Muscle of leg (tissue), 3 donors: ENCODE measurements at regions not wholly inside any gene's neighbourhood (a gene's known extent, or its start where the extent isn't known, plus 50 kb on each side); places are given as distances from the start of the nearest gene placed in this dataset.
"Not testable (repeated sequence)": the region's sequence is repeated elsewhere in the genome, so short reads cannot be mapped to it uniquely, and the experiment has no call there.

ENCODE experiments used
- DNase-seq: peaks from one replicate; pipeline ENCODE4 v3.0.0; 2013
- H3K27ac ChIP-seq: one replicate; pipeline ENCODE4 v1.5.1; 2013; ENCODE audit warnings: mild to moderate bottlenecking, low read length, control low read depth
- H3K27me3 ChIP-seq: one replicate; pipeline ENCODE4 v1.6.1; 2013; ENCODE audit warnings: low read length; ENCODE audit not compliant: control insufficient read depth, insufficient read depth
- H3K36me3 ChIP-seq: one replicate; pipeline ENCODE4 v1.6.1; 2013; ENCODE audit warnings: low read length; ENCODE audit not compliant: control insufficient read depth, insufficient read depth
- H3K4me1 ChIP-seq: one replicate; pipeline ENCODE4 v1.6.1; 2013; ENCODE audit warnings: low read length; ENCODE audit not compliant: control insufficient read depth, insufficient read depth
- H3K4me3 ChIP-seq: one replicate; pipeline ENCODE4 v1.5.1; 2013; ENCODE audit warnings: low read length, control low read depth
- H3K9me3 ChIP-seq: replicated peaks from 2 replicates; pipeline ENCODE4 v1.6.1; 2013; ENCODE audit warnings: low read depth, low read length; ENCODE audit not compliant: control insufficient read depth
- WGBS: methylation state at CpG from one replicate; pipeline ENCODE4 v1.1.5; 2013; ENCODE audit warnings: missing lambda C conversion rate; ENCODE audit not compliant: insufficient coverage; 5-methylcytosine and 5-hydroxymethylcytosine counted together

GRCh38 chr20:56752274-56752673, 123.2 kb downstream of the TFAP2C start:
- Histone ChIP-seq H3K9me3 (no peaks in the 10 kb centered on the region), H3K4me1 (no peaks in the 10 kb centered on the region), H3K36me3 (no peaks in the 10 kb centered on the region), H3K4me3 (no peak overlapping the region), H3K27ac (no peak overlapping the region), H3K27me3 (peaks cover 34% of the 10 kb centered on the region)
- no peak for DNase-seq
- 53% methylated on average over 5 of the region's 8 CpGs for WGBS

- Histone ChIP-seq H3K9me3 (no peaks in the 10 kb centered on the region), H3K27ac (no peak overlapping the region), H3K36me3 (no peaks in the 10 kb centered on the region), H3K4me1 (no peaks in the 10 kb centered on the region), H3K4me3 (no peak overlapping the region), H3K27me3 (peaks cover 18% of the 10 kb centered on the region)
- DNase-seq: no peak
- 67% methylated on average over 1 of the region's 3 CpGs for WGBS
Measured at GRCh38 chr20:56755201-56755600, 126.1 kb downstream of the TFAP2C start.

GRCh38 chr20:56756658-56757057, 127.6 kb downstream of the TFAP2C start:
- not testable (repeated sequence) for H3K9me3 ChIP-seq, DNase-seq, H3K4me1 ChIP-seq, H3K27me3 ChIP-seq, H3K36me3 ChIP-seq, H3K27ac ChIP-seq, H3K4me3 ChIP-seq
- WGBS: 89% methylated on average over 2 of the region's 5 CpGs

- 90% methylated on average over 1 of the region's 3 CpGs for WGBS
- Histone ChIP-seq H3K4me1 (no peaks in the 10 kb centered on the region), H3K9me3 (no peaks in the 10 kb centered on the region), H3K27me3 (no peaks in the 10 kb centered on the region), H3K4me3 (no peak overlapping the region), H3K36me3 (no peaks in the 10 kb centered on the region), H3K27ac (no peak overlapping the region)
- no peak for DNase-seq
Measured at GRCh38 chr20:56758706-56759105, 129.6 kb downstream of the TFAP2C start.

- Histone ChIP-seq H3K27me3 (no peaks in the 10 kb centered on the region), H3K9me3 (no peaks in the 10 kb centered on the region), H3K4me1 (no peaks in the 10 kb centered on the region), H3K4me3 (no peak overlapping the region), H3K36me3 (no peaks in the 10 kb centered on the region), H3K27ac (no peak overlapping the region)
- WGBS: 87% methylated on average over 8 of the region's 8 CpGs
- DNase-seq: no peak
Measured at GRCh38 chr20:56759741-56760278, 130.7 kb downstream of the TFAP2C start.

GRCh38 chr20:56760610-56761009, 131.5 kb downstream of the TFAP2C start:
- H3K27ac ChIP-seq: no peak overlapping the region
- no peaks in the 10 kb centered on the region for H3K27me3 ChIP-seq
- no peaks in the 10 kb centered on the region for H3K4me1 ChIP-seq
- H3K4me3 ChIP-seq: no peak overlapping the region
- H3K36me3 ChIP-seq: no peaks in the 10 kb centered on the region
- 100% methylated on average over 1 of the region's 6 CpGs for WGBS
- no peaks in the 10 kb centered on the region for H3K9me3 ChIP-seq
- no peak for DNase-seq

- WGBS: 100% methylated on average over 2 of the region's 2 CpGs
- H3K36me3 ChIP-seq: no peaks in the 10 kb centered on the region
- H3K4me1 ChIP-seq: no peaks in the 10 kb centered on the region
- no peaks in the 10 kb centered on the region for H3K27me3 ChIP-seq
- H3K27ac ChIP-seq: no peak overlapping the region
- no peak overlapping the region for H3K4me3 ChIP-seq
- no peaks in the 10 kb centered on the region for H3K9me3 ChIP-seq
- DNase-seq: no peak
Measured at GRCh38 chr20:56761393-56761792, 132.3 kb downstream of the TFAP2C start.

GRCh38 chr20:56762401-56762800, 133.3 kb downstream of the TFAP2C start:
- Histone ChIP-seq H3K4me1 (no peaks in the 10 kb centered on the region), H3K4me3 (no peak overlapping the region), H3K9me3 (no peaks in the 10 kb centered on the region), H3K27ac (no peak overlapping the region), H3K36me3 (no peaks in the 10 kb centered on the region), H3K27me3 (no peaks in the 10 kb centered on the region)
- DNase-seq: no peak
- WGBS: 83% methylated on average over 1 of the region's 4 CpGs

- no peaks in the 10 kb centered on the region for H3K4me1 ChIP-seq
- no peak overlapping the region for H3K27ac ChIP-seq
- no peaks in the 10 kb centered on the region for H3K36me3 ChIP-seq
- WGBS: 89% methylated on average over 6 of the region's 8 CpGs
- H3K27me3 ChIP-seq: no peaks in the 10 kb centered on the region
- no peak overlapping the region for H3K4me3 ChIP-seq
- H3K9me3 ChIP-seq: no peaks in the 10 kb centered on the region
- DNase-seq: no peak
Measured at GRCh38 chr20:56762829-56763228, 133.7 kb downstream of the TFAP2C start.

GRCh38 chr20:56764671-56765070, 135.6 kb downstream of the TFAP2C start:
- 79% methylated on average over 5 of the region's 15 CpGs for WGBS
- Histone ChIP-seq H3K9me3 (no peaks in the 10 kb centered on the region), H3K27ac (no peak overlapping the region), H3K4me3 (no peak overlapping the region), H3K4me1 (no peaks in the 10 kb centered on the region), H3K27me3 (no peaks in the 10 kb centered on the region), H3K36me3 (no peaks in the 10 kb centered on the region)
- no peak for DNase-seq
